Ovary (tissue), 7 donors: ENCODE measurements at regions not wholly inside any gene's neighbourhood (a gene's known extent, or its start where the extent isn't known, plus 50 kb on each side); places are given as distances from the start of the nearest gene placed in this dataset.
A peak's percentile ranks its signal among the peaks of the same experiment; 100 is the strongest.

Experiments used
- DNase-seq, 5 donors: peaks; one replicate each; pipeline ENCODE4 v3.0.0-alpha.2; 2019 to 2020
- H3K27ac ChIP-seq, 2 donors: fragments of 200-600 bp; one replicate each; pipeline versions ENCODE4 v1.5.1 to v1.8.0; 2019 to 2022
- H3K27me3 ChIP-seq: fragments of 200-600 bp; one replicate; pipeline ENCODE4 v1.8.0; 2022
- H3K36me3 ChIP-seq: fragments of 200-600 bp; sonication (generic); one replicate; pipeline ENCODE4 v1.5.1; 2019
- H3K4me1 ChIP-seq: one replicate; pipeline ENCODE4 v1.8.1; 2013; ENCODE audit warnings: mild to moderate bottlenecking, moderate library complexity; ENCODE audit not compliant: insufficient read depth
- H3K4me3 ChIP-seq: fragments of 200-600 bp; sonication (generic); one replicate; pipeline ENCODE4 v1.5.1; 2017
- H3K9me3 ChIP-seq, 2 donors: fragments of 200-600 bp in 1 of 2; sonication (generic) in 1 of 2; one replicate each; pipeline versions ENCODE4 v1.5.1 to v1.8.1; 2013 to 2019; ENCODE audit warnings: mild to moderate bottlenecking in 1 of 2, moderate library complexity in 1 of 2
- EP300 ChIP-seq: sonication (generic); formaldehyde crosslinking; IDR thresholded peaks from one replicate; pipeline ENCODE4 v1.6.1; 2017; ENCODE audit warnings: antibody characterized with exemption
- POLR2A ChIP-seq: fragments of 450-650 bp; IDR thresholded peaks from one replicate; pipeline ENCODE4 v1.6.1; 2017; ENCODE audit warnings: antibody characterized with exemption, mild to moderate bottlenecking, moderate library complexity
- whole genome bisulfite sequencing, 3 donors: extraction: QIAGEN DNeasy Blood & Tissue Kit in 1 of 3; methylation state at CpG; one replicate each; pipeline versions ENCODE4 v1.1.5 to v1.1.7; 2013 to 2017; 5-methylcytosine and 5-hydroxymethylcytosine counted together
- intact Hi-C, 4 donors: fragments of 100-400 bp; cut with DNase I; formaldehyde crosslinking; loops; one replicate each; pipeline versions ENCODE4 v1.11.0 to v1.15.1; 2022 to 2023
- TF ChIP-seq, protein P1 (sequence below), 3 donors: fragments of 450-650 bp in 2 of 3; fragments of 200-600 bp in 1 of 3; IDR thresholded peaks; one replicate each; pipeline versions ENCODE4 v1.5.1 to v1.8.0; 2016 to 2022; ENCODE audit warnings: antibody characterized with exemption in 3 of 3, mild to moderate bottlenecking in 1 of 3
- donor health status: DM: no; HTN: no; CAD: no; lungs with moderate emphysema.
- donor health status: DM: no; HTN: no; CAD: no.
- donor health status: Bipolar disorder and iron deficiency.
- donor health status: DM: no; HTN: no; CAD: no.
- donor health status: DM: yes; HTN: yes; CAD: no.

DNA sequence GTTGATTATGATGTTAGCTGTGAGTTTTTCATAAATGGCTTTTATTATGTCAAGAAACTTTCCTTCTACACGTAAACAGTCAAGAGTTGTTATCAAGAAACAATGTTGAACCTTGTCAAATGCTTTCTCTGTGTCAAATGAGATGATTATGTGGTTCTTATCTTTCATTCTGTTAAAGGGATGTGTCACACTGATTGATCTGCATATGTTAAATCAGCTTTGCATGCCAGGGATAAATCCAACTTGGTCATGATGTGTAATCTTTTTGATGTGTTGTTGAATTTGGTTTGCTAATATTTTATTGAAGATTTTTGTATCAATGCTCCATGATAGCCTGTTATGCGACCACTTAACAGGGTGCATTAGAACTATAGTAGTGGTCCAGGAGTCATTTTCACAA lies 107.3 kb downstream of the C1QL2 start:
- intact Hi-C loops: no loop called here
- DNase-seq: no peak
- 72 to 85% (median 82%) methylated on average over 2 of the region's 2 CpGs for WGBS, 3 donors

DNA sequence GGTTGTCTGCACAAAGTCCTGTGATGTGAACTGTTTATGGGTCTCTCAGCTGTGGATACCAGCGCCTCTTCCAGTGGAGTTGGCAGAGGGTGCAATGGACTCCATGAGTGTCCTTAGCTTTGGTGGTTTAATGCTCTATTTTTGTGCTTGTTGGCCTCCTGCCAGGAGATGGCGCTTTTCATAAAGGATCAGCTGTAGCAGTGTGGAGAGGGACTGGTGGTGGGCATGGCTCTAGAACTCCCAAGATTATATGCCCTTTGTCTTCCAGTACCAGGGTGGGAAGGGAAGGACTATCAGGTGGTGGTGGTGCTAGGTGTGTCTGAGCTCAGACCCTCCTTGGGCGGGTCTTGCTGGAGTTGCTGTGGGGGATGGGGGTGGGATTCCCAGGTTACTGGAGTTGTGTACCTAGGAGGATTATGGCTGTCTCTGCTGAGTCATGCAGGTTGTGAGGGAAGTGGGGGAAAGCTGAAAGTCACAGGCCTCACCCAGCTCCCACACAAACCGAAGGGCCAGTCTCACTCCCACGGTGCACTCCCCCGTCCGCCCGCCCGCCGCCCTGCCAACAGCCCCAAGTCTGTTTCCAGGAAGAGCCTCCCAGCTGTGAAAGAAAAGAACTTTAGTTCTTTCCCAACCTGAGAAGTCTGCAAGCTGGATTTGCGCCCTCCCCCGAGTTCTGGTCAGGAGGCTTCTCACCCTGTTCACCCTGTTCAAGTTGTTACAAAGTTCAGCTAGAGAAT lies 108.1 kb downstream of the MARCO start:
- TF ChIP-seq POLR2A (no peak), EP300 (no peak)
- TF ChIP-seq, protein P1, sequence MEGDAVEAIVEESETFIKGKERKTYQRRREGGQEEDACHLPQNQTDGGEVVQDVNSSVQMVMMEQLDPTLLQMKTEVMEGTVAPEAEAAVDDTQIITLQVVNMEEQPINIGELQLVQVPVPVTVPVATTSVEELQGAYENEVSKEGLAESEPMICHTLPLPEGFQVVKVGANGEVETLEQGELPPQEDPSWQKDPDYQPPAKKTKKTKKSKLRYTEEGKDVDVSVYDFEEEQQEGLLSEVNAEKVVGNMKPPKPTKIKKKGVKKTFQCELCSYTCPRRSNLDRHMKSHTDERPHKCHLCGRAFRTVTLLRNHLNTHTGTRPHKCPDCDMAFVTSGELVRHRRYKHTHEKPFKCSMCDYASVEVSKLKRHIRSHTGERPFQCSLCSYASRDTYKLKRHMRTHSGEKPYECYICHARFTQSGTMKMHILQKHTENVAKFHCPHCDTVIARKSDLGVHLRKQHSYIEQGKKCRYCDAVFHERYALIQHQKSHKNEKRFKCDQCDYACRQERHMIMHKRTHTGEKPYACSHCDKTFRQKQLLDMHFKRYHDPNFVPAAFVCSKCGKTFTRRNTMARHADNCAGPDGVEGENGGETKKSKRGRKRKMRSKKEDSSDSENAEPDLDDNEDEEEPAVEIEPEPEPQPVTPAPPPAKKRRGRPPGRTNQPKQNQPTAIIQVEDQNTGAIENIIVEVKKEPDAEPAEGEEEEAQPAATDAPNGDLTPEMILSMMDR (IDR thresholded peaks at IDR 0.05): no peak
- Histone ChIP-seq H3K4me3 (no peak overlapping the region), H3K36me3 (no peaks in the 10 kb centered on the region), H3K27ac (no peak overlapping the region), H3K4me1 (no peaks in the 10 kb centered on the region), H3K9me3 (no peaks in the 10 kb centered on the region), H3K27me3 (no peaks in the 10 kb centered on the region)
- intact Hi-C loops: no loop called here
- 22 to 30% (median 25%) methylated on average over 12 of the region's 12 CpGs for WGBS, 3 donors
- DNase-seq: peak in 4 of 5 donors; percentile 23 to 52 (median 41)

More for the DNA sequence above, 107.3 kb downstream of the C1QL2 start:
- no peaks in the 10 kb centered on the region for H3K27me3 ChIP-seq
- no peak overlapping the region for H3K27ac ChIP-seq
- H3K36me3 ChIP-seq: no peaks in the 10 kb centered on the region
- no peaks in the 10 kb centered on the region for H3K9me3 ChIP-seq
- TF ChIP-seq, protein P1 (IDR thresholded peaks at IDR 0.05): no peak
- TF ChIP-seq EP300: no peak
- TF ChIP-seq POLR2A: no peak
- no peaks in the 10 kb centered on the region for H3K4me1 ChIP-seq
- no peak overlapping the region for H3K4me3 ChIP-seq
